OCI-LY7 (cell line): ENCODE measurements at regions not wholly inside any gene's neighbourhood (a gene's known extent, or its start where the extent isn't known, plus 50 kb on each side); places are given as distances from the start of the nearest gene placed in this dataset.

ENCODE experiments used
- CTCF ChIP-seq: fragments of 200-600 bp; sonication (generic); conservative IDR thresholded peaks from 2 replicates; pipeline ENCODE4 v1.5.1; 2014; ENCODE audit warnings: mild to moderate bottlenecking, antibody characterized with exemption, low read length, moderate library complexity, mixed read lengths
- EZH2phosphoT487 ChIP-seq: fragments of 200-600 bp; sonication (generic); IDR thresholded peaks from 2 replicates; pipeline ENCODE4 v1.6.1; 2018; ENCODE audit warnings: low read depth, borderline replicate concordance, mild to moderate bottlenecking, mixed run types, antibody characterized with exemption, low read length, moderate library complexity, mixed read lengths

GRCh38 chrX:123036401-123036800 lies 147.7 kb upstream of the GRIA3 start:
- TF ChIP-seq CTCF: no peak
- no peak for TF ChIP-seq EZH2phosphoT487
